ENCODE measurements at regions not wholly inside any gene's neighbourhood (a gene's known extent, or its start where the extent isn't known, plus 50 kb on each side); places are given as distances from the start of the nearest gene placed in this dataset.

- no peaks in the 10 kb centered on the region for H3K9me3 ChIP-seq (ENCODE audit: low read length)
- H4K20me1 ChIP-seq (ENCODE audit: insufficient read depth, low read length) = no peaks in the 10 kb centered on the region
- H3K36me3 ChIP-seq (replicated peaks in 1 of 2; ENCODE audit: control insufficient read depth in 1 of 2, insufficient read depth in 2 of 2, low read length in 2 of 2) = no peaks in the 10 kb centered on the region
- ChIA-PET POLR2A (no interaction called here), CTCF (ENCODE audit: low intra/inter-chr PET ratio, low total read pairs) (interaction anchor here (1.1 to 1.4 kb wide), 2 partner anchors 1690 to 1694 kb away, joined by 3 to 13 read pairs; no protein-coding TSS in a partner anchor)
- no peaks in the 10 kb centered on the region for H3K4me1 ChIP-seq (ENCODE audit: insufficient read depth, low read length)
- TF ChIP-seq CBX5 (CRISPR knock-in tag; IDR thresholded peaks at IDR 0.05; ENCODE audit: borderline replicate concordance) (no peak), STAG1 (CRISPR knock-in tag; IDR thresholded peaks at IDR 0.05) (peak; percentile 63), SMC3 (IDR thresholded peaks at IDR 0.05; ENCODE audit: low read length) (peak; percentile 46), CTCF (CRISPR knock-in tag; IDR thresholded peaks at IDR 0.05) (peak; percentile 73)
- H3K79me2 ChIP-seq (ENCODE audit: insufficient read depth, low read length) = no peaks in the 10 kb centered on the region
- no peak overlapping the region for H3K27ac ChIP-seq (ENCODE audit: extremely low read length, insufficient read depth, low read length)
- H2AFZ ChIP-seq (ENCODE audit: low read length) = no peak overlapping the region
- BruUV-seq (replicated peaks) = no TSS peak
- H3K4me3 ChIP-seq (replicated peaks in 1 of 3; ENCODE audit: insufficient read depth in 1 of 3, low read depth in 2 of 3, low read length in 3 of 3) = no peak overlapping the region
- intact Hi-C loops (cut with micrococcal nuclease; ENCODE audit: unreplicated experiment) (no loop called here), in situ Hi-C loops (cut with HindIII; ENCODE audit: extremely low pct_ligation_motif_present, low pct_unique_long_range_greater_than_20kb) (loop anchor here (10.0 kb wide), 1 partner anchor 1694 kb away; no protein-coding TSS in a partner anchor)
- no peak overlapping the region for H3K4me2 ChIP-seq (ENCODE audit: low read depth, low read length)
- DNase-seq (ENCODE audit: low spot score) (peak; percentile 58), ATAC-seq (peak; percentile 77), FAIRE-seq (peak; percentile 56)
- H3K27me3 ChIP-seq (ENCODE audit: control insufficient read depth in 1 of 2, insufficient read depth in 2 of 2, low read length in 2 of 2) = no peaks in the 10 kb centered on the region
- 26% methylated on average over 4 of the region's 4 CpGs for WGBS (ENCODE audit: low lambda C conversion rate)
- no peak overlapping the region for H3K9ac ChIP-seq (ENCODE audit: insufficient read depth, low read depth, low read length)
Measured at GRCh38 chr13:59318320-59318930, 845.3 kb downstream of the DIAPH3 start.

- FAIRE-seq (no peak), ATAC-seq (no peak), DNase-seq (ENCODE audit: low spot score) (no peak)
- intact Hi-C loops (cut with micrococcal nuclease; ENCODE audit: unreplicated experiment) = no loop called here
- Histone ChIP-seq H3K4me3 (replicated peaks in 1 of 3; ENCODE audit: insufficient read depth in 1 of 3, low read depth in 2 of 3, low read length in 3 of 3) (no peak overlapping the region), H3K9me3 (ENCODE audit: low read length) (no peaks in the 10 kb centered on the region), H3K27ac (ENCODE audit: extremely low read length, insufficient read depth, low read length) (no peak overlapping the region), H3K9ac (ENCODE audit: insufficient read depth, low read depth, low read length) (no peak overlapping the region), H3K79me2 (ENCODE audit: insufficient read depth, low read length) (no peaks in the 10 kb centered on the region), H3K27me3 (ENCODE audit: control insufficient read depth in 1 of 2, insufficient read depth in 2 of 2, low read length in 2 of 2) (no peaks in the 10 kb centered on the region), H2AFZ (ENCODE audit: low read length) (no peak overlapping the region), H3K4me2 (ENCODE audit: low read depth, low read length) (no peak overlapping the region), H3K36me3 (replicated peaks in 1 of 2; ENCODE audit: control insufficient read depth in 1 of 2, insufficient read depth in 2 of 2, low read length in 2 of 2) (no peaks in the 10 kb centered on the region), H3K4me1 (ENCODE audit: insufficient read depth, low read length) (no peaks in the 10 kb centered on the region), H4K20me1 (ENCODE audit: insufficient read depth, low read length) (no peaks in the 10 kb centered on the region)
- ChIA-PET CTCF (ENCODE audit: low intra/inter-chr PET ratio, low total read pairs) (interaction anchor here (1.4 kb wide), 1 partner anchor 1694 kb away, joined by 13 read pairs; no protein-coding TSS in a partner anchor), POLR2A (no interaction called here)
- in situ Hi-C loops (cut with HindIII; ENCODE audit: extremely low pct_ligation_motif_present, low pct_unique_long_range_greater_than_20kb) = loop anchor here (10.0 kb wide), 1 partner anchor 1694 kb away; no protein-coding TSS in a partner anchor
- TF ChIP-seq CEBPB (IDR thresholded peaks at IDR 0.05; ENCODE audit: borderline replicate concordance, low read depth, low read length) (peak; percentile 68), KLF16 (CRISPR knock-in tag; IDR thresholded peaks at IDR 0.05) (no peak)
- no TSS peak for BruUV-seq (replicated peaks)
- WGBS (ENCODE audit: low lambda C conversion rate) = 32% methylated on average over 3 of the region's 3 CpGs
Measured at GRCh38 chr13:59319276-59319675, 844.5 kb downstream of the DIAPH3 start.

All from HepG2 (cell line).